Mucosa of rectum (tissue), 2 donors: ENCODE measurements at regions not wholly inside any gene's neighbourhood (a gene's known extent, or its start where the extent isn't known, plus 50 kb on each side); places are given as distances from the start of the nearest gene placed in this dataset.

Experiments used
- H3K27ac ChIP-seq, 2 donors: one replicate each; pipeline ENCODE4 v1.7.0; 2013; ENCODE audit warnings: inconsistent platforms in 2 of 2, low read depth in 2 of 2, low read length in 2 of 2
- H3K27me3 ChIP-seq, 2 donors: one replicate each; pipeline ENCODE4 v1.7.0; 2013; ENCODE audit warnings: low read length in 2 of 2; ENCODE audit not compliant: control insufficient read depth in 2 of 2, insufficient read depth in 2 of 2
- H3K36me3 ChIP-seq, 2 donors: one replicate each; pipeline ENCODE4 v1.7.0; 2013; ENCODE audit warnings: low read length in 2 of 2; ENCODE audit not compliant: control insufficient read depth in 2 of 2, insufficient read depth in 2 of 2
- H3K4me1 ChIP-seq, 2 donors: one replicate each; pipeline ENCODE4 v1.7.0; 2013; ENCODE audit warnings: low read length in 2 of 2, mild to moderate bottlenecking in 1 of 2; ENCODE audit not compliant: control insufficient read depth in 2 of 2, insufficient read depth in 2 of 2
- H3K4me3 ChIP-seq, 2 donors: one replicate each; pipeline ENCODE4 v1.7.0; 2013; ENCODE audit warnings: low read length in 2 of 2
- H3K9ac ChIP-seq, 2 donors: one replicate each; pipeline ENCODE4 v1.7.0; 2013; ENCODE audit warnings: low read length in 2 of 2, low read depth in 1 of 2, mild to moderate bottlenecking in 1 of 2
- H3K9me3 ChIP-seq, 2 donors: one replicate each; pipeline ENCODE4 v1.7.0; 2013; ENCODE audit warnings: low read length in 2 of 2; ENCODE audit not compliant: control insufficient read depth in 2 of 2
- donor health status: healthy.
- donor health status: Normal muscosa, but diverticular disease.

DNA sequence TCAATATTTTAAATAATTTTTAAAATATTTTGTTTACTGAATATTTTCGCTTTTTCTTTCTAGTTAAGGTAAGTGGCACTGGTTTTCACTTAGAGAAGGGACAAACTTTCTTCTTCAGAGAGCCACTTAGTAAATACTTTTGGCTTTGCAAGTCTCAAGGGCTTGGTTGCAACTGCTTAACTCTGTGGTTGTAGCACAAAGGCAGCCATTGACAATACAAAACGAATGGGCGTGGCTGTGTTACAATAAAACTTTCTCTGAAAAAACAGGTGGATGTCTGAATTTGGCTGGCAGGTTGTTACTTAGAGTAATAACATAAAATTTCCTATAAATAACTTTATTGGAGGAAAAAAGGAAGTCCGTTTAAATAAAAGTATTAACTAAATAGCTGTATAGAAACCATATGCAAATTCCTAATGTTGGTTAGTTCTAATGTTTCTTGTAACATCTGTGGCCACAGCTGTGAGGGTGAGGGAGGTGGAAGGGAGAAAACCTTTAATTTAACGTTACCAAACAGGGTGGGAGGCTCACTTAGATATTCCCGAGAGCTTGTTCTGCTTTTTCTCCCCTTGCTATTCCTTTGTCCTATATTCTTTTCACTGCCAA is 62.4 kb upstream of the TNP1 start:
- Histone ChIP-seq H3K27me3 (no peaks in the 10 kb centered on the region), H3K36me3 (no peaks in the 10 kb centered on the region), H3K9ac (no peak overlapping the region), H3K4me1 (no peaks in the 10 kb centered on the region), H3K27ac (no peak overlapping the region), H3K4me3 (no peak overlapping the region), H3K9me3 (no peaks in the 10 kb centered on the region)

DNA sequence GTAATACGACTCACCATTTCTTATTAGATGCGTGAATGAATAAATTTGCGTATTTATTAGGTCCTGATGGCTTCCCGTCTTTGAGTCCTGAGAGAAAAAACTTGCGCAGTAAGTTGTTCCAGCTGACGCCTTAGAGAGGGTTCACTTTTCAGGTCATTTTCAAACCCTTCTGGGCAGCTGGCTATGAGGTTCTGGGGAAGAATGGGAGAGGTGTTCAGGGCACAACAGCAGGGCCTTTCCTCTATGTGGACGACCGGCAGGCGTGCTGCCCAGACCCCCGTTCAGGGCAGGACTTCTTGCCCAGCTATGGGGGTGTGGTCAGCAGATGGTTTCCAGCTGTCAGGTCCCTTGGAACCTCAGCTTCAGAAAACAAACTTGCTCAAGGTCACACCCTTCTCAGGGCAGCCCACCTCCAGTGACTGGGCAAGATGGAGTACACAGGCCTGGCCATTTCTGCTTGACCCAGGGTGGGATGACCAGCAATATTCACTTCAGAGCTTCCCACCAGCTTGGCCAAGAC is 61.1 kb upstream of the TNP1 start:
- no peak overlapping the region for H3K27ac ChIP-seq
- no peak overlapping the region for H3K9ac ChIP-seq
- no peak overlapping the region for H3K4me3 ChIP-seq
- no peaks in the 10 kb centered on the region for H3K4me1 ChIP-seq
- H3K27me3 ChIP-seq = no peaks in the 10 kb centered on the region
- no peaks in the 10 kb centered on the region for H3K36me3 ChIP-seq
- H3K9me3 ChIP-seq = no peaks in the 10 kb centered on the region

DNA sequence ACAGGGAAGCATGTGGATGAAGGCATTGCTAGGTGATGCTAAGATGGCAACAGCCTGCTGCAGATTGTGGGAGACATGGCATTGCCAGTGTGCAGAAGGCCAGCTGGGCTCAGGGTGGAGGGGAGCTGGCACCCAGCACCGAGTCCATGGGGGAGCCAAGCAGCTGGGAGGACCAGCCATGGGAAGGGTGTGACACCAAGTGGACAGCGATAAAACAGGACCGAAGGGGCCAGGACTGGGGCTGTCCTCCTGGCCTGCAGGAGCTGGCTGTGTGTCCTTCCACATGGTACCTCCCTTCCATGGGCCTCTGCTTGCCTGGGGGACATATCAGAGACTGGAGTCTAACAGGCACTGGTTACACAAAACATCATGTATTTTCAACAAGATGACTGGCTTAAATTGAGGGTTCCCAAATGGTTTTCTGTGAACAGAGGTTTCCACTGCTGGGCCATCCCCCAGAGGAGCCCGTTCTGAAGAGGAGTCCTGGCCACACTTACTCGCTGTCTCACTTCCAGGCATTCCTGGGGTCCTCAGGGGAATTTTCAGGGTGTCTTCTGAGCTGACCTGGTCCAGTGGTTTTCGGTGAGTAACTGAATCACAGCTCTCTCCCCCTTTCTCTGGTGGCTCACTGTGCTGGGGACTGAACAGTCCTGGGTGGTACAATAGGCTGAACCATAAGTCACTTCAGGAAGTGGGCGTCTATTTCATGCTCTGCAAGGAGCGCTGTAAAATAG is 60.4 kb upstream of the TNP1 start:
- Histone ChIP-seq H3K27me3 (no peaks in the 10 kb centered on the region), H3K27ac (no peak overlapping the region), H3K9me3 (no peaks in the 10 kb centered on the region), H3K9ac (no peak overlapping the region), H3K36me3 (no peaks in the 10 kb centered on the region), H3K4me1 (no peaks in the 10 kb centered on the region), H3K4me3 (no peak overlapping the region)

DNA sequence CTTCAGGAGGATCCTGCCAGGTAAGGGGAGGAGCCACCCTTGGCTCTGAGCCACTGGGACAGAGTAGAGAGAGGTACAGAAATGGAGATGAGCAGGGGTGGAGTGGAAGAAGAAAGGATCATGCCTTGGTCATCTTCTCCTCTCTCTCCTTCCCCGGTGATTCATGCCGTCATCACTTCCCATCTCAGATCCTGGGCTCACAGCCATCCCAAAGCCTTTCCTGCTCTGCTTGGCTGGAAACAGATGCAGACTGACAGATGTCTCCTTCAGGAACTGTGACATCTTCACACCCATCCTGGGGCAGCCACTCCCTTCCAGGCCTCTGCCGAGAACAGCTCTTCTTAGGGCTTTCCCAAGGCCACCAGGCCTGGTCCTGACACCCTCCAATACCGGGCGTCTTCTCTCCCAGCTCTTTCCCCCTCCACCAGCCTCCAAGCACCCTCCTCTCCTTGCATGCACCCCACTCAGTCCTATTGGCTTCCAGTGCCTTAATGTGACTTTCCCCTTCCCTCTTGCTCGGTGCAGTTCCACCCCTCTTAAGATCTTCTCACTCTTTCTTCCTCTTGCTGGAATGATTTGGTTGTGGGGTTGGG is 58.3 kb upstream of the TNP1 start:
- H3K36me3 ChIP-seq = no peaks in the 10 kb centered on the region
- H3K9ac ChIP-seq = no peak overlapping the region
- no peak overlapping the region for H3K27ac ChIP-seq
- no peak overlapping the region for H3K4me3 ChIP-seq
- H3K9me3 ChIP-seq = no peaks in the 10 kb centered on the region
- no peaks in the 10 kb centered on the region for H3K4me1 ChIP-seq
- no peaks in the 10 kb centered on the region for H3K27me3 ChIP-seq

DNA sequence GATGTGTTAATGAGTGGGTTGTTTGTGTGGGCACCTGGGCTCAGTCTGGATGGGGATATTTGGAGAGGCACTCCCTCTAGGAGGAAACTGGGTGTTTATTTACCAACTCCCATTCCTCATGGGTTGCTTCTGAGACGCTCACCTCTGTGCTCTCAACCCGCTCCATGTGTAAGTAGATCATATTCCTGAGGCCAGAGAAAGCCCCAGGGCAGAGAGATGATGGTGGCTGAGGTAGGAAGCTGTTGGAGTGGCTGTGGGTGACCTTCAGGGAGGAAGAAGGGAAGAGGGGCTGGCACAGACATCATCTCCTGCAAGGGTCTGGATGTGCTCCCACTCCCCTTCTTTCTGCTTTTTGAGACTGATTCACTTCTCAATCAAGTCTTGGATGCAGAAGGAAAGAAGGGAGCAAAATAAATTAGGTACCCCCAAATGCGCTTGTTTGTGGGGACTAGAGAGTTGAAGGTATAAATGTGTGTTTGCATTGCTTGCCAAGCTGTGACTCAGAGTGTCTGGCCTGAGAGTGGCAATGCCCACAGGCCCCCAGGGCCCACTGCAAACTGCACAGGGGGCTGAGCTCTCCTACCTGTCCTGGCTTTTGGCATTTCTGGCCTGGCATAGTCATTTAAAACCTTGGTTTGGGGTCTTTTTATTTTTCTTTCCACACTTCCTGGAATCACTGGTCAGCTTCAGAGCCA is 57.2 kb upstream of the TNP1 start:
- H3K27me3 ChIP-seq = no peaks in the 10 kb centered on the region
- no peaks in the 10 kb centered on the region for H3K9me3 ChIP-seq
- H3K4me1 ChIP-seq = no peaks in the 10 kb centered on the region
- H3K27ac ChIP-seq = no peak overlapping the region
- no peak overlapping the region for H3K9ac ChIP-seq
- no peak overlapping the region for H3K4me3 ChIP-seq
- H3K36me3 ChIP-seq = no peaks in the 10 kb centered on the region

DNA sequence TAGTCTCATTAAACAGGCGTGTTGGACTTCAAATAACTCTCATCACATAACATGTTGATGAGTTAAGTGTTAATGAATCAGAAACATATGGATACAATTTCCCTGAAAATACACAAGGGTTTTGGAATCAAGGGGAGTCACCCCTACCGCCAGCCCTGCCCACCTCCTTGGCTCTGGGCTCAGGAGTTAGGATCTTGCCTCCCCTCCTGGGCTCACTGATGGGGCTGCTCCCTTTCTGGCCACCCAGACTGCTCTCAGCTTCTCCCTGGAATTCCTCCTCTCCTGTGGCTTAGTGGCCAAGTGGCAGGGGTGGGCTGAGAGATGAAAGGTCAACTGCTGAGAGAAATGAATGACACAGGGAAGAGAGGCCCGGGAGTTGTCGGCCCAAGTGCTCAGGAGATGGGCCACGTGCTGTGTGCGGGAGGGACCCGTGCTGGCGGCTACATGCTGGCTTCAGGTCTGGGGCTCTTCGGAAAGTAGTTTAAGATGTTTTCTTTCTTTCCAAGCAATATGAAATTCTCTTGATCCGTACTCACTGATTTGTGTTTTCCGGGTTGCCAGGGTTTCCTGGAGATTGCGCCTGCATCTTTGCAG is 55.8 kb upstream of the TNP1 start:
- Histone ChIP-seq H3K4me1 (no peaks in the 10 kb centered on the region), H3K27ac (no peak overlapping the region), H3K27me3 (no peaks in the 10 kb centered on the region), H3K9me3 (no peaks in the 10 kb centered on the region), H3K36me3 (no peaks in the 10 kb centered on the region), H3K4me3 (no peak overlapping the region), H3K9ac (no peak overlapping the region)

DNA sequence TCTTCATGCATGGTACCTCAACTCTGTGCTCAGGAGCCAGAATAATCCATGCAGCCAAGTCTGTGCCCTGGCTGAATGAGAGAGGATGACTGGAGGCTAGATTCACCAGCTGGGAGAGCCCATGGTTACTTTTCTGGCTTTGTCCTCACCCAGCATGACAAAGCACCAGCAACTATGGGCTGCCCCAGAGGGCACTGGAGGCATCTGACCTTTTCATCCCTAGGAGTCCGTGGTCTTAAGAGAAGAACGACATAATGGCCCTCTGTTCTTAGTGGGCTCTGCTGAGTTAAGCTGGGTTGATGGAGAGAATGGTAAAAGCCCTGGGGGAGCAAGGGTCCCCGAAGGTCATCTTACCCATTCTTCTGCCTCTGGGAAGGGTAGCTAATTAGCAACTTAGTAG is 54.6 kb upstream of the TNP1 start:
- no peak overlapping the region for H3K27ac ChIP-seq

DNA sequence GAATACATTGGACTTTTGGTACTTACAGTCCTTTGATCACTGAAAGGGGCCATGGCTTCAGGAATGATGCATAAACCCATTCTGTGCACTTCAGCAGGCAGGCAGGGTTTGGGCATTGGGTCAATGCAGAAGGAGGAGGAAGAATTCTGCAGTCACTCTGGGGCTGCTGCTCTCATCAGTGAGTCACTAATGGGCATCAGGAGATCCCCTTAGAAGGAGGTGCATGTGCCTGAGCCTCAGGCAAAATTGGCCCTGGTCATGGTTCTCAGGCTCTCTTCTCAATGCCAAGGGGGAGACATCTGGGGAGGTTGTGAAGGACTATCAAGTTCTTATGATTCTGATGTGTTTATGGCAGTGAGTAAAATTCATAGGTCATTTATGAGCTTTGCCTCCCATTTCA is 52.0 kb upstream of the TNP1 start:
- Histone ChIP-seq H3K9ac (no peak overlapping the region), H3K27ac (no peak overlapping the region), H3K4me3 (no peak overlapping the region), H3K4me1 (no peaks in the 10 kb centered on the region), H3K9me3 (no peaks in the 10 kb centered on the region), H3K27me3 (no peaks in the 10 kb centered on the region), H3K36me3 (no peaks in the 10 kb centered on the region)

More for the DNA sequence above, 54.6 kb upstream of the TNP1 start:
- H3K27me3 ChIP-seq = no peaks in the 10 kb centered on the region
- no peaks in the 10 kb centered on the region for H3K4me1 ChIP-seq
- H3K9me3 ChIP-seq = no peaks in the 10 kb centered on the region
- H3K36me3 ChIP-seq = no peaks in the 10 kb centered on the region
- no peak overlapping the region for H3K4me3 ChIP-seq
- H3K9ac ChIP-seq = no peak overlapping the region

DNA sequence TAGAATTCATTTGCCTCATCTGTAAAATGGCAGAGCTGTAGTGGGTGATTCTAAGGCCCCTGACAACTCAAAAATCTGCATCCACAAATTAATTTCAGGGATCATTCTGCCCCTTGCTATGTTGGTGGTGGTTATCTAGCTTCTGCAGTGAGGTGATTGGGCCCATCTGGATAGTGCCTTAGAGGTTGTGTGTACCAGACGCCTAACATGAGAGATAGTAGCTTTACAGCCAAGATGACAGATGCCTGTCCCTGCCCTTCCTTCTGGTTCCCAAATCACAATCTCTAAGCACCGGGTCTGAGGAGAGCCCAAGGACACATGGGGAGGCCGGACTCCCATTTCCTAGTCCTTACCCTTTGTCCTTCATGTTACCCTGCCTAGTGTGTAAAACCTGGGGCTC is 51.1 kb upstream of the TNP1 start:
- Histone ChIP-seq H3K27ac (no peak overlapping the region), H3K36me3 (no peaks in the 10 kb centered on the region), H3K4me3 (no peak overlapping the region), H3K9ac (no peak overlapping the region), H3K27me3 (no peaks in the 10 kb centered on the region), H3K4me1 (no peaks in the 10 kb centered on the region), H3K9me3 (no peaks in the 10 kb centered on the region)
